Caco-2 (cell line): ENCODE measurements at regions not wholly inside any gene's neighbourhood (a gene's known extent, or its start where the extent isn't known, plus 50 kb on each side); places are given as distances from the start of the nearest gene placed in this dataset.

Experiments used
- BruUV-seq: library from RNA; stranded (reverse); fragments of 400-500 nt; replicated peaks from 2 replicates; lab custom pipeline; 2021; lab: Mats Ljungman, UMichigan
- CTCF ChIA-PET: fragments of 300-600 bp; sonication (Branson Sonifier 250); formaldehyde crosslinking; loops from one replicate; lab custom pipeline; 2022; ENCODE audit warnings: antibody characterized with exemption; lab: Charles Lee
- POLR2A ChIA-PET: fragments of 300-600 bp; sonication (Branson Sonifier 250); formaldehyde crosslinking; loops from one replicate; lab custom pipeline; 2022; ENCODE audit warnings: antibody characterized with exemption; lab: Charles Lee
- DNase-seq, 2 experiments: peaks; one replicate each; pipeline versions ENCODE4 v3.0.0 to v3.0.0-alpha.2; 2020 to 2022
- H3K27me3 ChIP-seq: replicated peaks from 2 replicates; pipeline ENCODE4 v1.6.0; 2011; ENCODE audit warnings: low read length; ENCODE audit not compliant: control insufficient read depth, insufficient read depth
- H3K36me3 ChIP-seq: 2 replicates; pipeline ENCODE4 v1.5.1; 2011; ENCODE audit warnings: low read length; ENCODE audit not compliant: control insufficient read depth, insufficient read depth
- H3K4me1 ChIP-seq: fragments of 250-450 bp; sonication (Bioruptor Pico); 2 replicates; pipeline ENCODE4 v1.5.1; 2020; ENCODE audit warnings: mild to moderate bottlenecking
- H3K4me3 ChIP-seq: 2 replicates; pipeline ENCODE4 v1.5.1; 2011; ENCODE audit warnings: low read depth, mild to moderate bottlenecking, control low read depth, low read length
- H3K9me3 ChIP-seq: fragments of 250-450 bp; sonication (Bioruptor Pico); 2 replicates; pipeline ENCODE4 v1.5.1; 2020; ENCODE audit warnings: mild to moderate bottlenecking, moderate library complexity
- H3K27ac Mint-ChIP-seq: one replicate; pipeline ENCODE4 v1.8.0; 2022; ENCODE audit warnings: mixed read lengths; ENCODE audit not compliant: unreplicated experiment
- H3K27me3 Mint-ChIP-seq: one replicate; pipeline ENCODE4 v1.8.0; 2022; ENCODE audit warnings: mixed read lengths; ENCODE audit not compliant: insufficient read depth, unreplicated experiment
- H3K36me3 Mint-ChIP-seq: one replicate; pipeline ENCODE4 v1.8.0; 2022; ENCODE audit warnings: mild to moderate bottlenecking, mixed read lengths; ENCODE audit not compliant: insufficient read depth, unreplicated experiment
- H3K4me1 Mint-ChIP-seq: one replicate; pipeline ENCODE4 v1.8.0; 2022; ENCODE audit warnings: low read depth, mixed read lengths; ENCODE audit not compliant: unreplicated experiment
- H3K4me3 Mint-ChIP-seq: one replicate; pipeline ENCODE4 v1.8.0; 2022; ENCODE audit warnings: mild to moderate bottlenecking, moderate library complexity, mixed read lengths; ENCODE audit not compliant: unreplicated experiment
- H3K9me3 Mint-ChIP-seq: one replicate; pipeline ENCODE4 v1.8.0; 2022; ENCODE audit warnings: mixed read lengths; ENCODE audit not compliant: unreplicated experiment
- intact Hi-C: fragments of 100-400 bp; cut with micrococcal nuclease; formaldehyde crosslinking; loops from one replicate; pipeline ENCODE4 v1.10.0; 2022; ENCODE audit not compliant: unreplicated experiment
- TF ChIP-seq, protein P1 (sequence below), 2 experiments: fragments of 200-600 bp in 1 of 2; IDR thresholded peaks; 1 replicate in 1 of 2; 2 replicates in 1 of 2; pipeline versions ENCODE4 v1.5.1 to v1.8.0; 2011 to 2022; ENCODE audit warnings: antibody characterized with exemption in 1 of 2, control low read depth in 1 of 2, inconsistent platforms in 1 of 2, low read depth in 1 of 2, low read length in 1 of 2, mild to moderate bottlenecking in 1 of 2, moderate library complexity in 1 of 2; ENCODE audit not compliant: insufficient read depth in 1 of 2, severe bottlenecking in 1 of 2, unreplicated experiment in 1 of 2

DNA sequence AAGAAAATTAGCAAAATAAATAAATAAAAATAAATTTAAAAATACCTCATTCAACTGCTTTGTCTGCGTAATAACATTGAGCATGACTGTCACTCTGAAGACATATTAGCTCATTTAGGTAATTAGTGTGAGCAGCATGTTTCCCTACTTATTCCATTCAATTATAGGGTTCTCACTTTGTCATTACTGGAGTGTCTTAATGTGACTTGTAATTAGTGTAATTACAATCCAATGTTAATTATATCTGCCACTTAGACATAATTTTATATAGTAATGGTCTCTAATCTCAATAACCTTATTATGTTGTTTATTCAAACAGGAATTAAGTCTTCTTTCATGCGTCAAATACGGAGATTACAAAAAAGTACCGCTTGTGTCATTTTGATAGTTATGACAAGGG, 893.9 kb upstream of the ACVR2A start:
- ChIA-PET CTCF (no interaction called here), POLR2A (no interaction called here)

DNA sequence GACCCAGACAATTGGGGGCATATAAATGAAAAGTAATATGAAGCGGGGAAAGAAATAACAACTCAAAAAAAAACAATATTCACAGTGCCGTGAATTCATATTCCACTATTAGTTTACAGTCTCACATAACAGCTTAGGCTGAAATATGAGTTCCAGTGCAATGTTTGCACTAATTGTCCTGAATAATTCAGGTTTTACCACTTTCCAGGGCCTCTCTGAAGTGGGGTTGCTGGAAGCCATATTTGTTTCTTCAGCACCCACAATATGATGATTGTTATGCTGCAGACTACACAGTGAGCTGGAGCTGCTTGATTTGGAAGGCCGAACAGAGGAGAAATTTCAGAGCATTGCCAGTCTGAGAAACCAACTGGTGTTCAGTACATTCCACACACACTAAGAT, 894.5 kb upstream of the ACVR2A start:
- no peaks in the 10 kb centered on the region for H3K9me3 Mint-ChIP-seq
- H3K27me3 ChIP-seq = no peaks in the 10 kb centered on the region
- H3K36me3 ChIP-seq = no peaks in the 10 kb centered on the region
- ChIA-PET CTCF (no interaction called here), POLR2A (no interaction called here)
- TF ChIP-seq, protein P1, sequence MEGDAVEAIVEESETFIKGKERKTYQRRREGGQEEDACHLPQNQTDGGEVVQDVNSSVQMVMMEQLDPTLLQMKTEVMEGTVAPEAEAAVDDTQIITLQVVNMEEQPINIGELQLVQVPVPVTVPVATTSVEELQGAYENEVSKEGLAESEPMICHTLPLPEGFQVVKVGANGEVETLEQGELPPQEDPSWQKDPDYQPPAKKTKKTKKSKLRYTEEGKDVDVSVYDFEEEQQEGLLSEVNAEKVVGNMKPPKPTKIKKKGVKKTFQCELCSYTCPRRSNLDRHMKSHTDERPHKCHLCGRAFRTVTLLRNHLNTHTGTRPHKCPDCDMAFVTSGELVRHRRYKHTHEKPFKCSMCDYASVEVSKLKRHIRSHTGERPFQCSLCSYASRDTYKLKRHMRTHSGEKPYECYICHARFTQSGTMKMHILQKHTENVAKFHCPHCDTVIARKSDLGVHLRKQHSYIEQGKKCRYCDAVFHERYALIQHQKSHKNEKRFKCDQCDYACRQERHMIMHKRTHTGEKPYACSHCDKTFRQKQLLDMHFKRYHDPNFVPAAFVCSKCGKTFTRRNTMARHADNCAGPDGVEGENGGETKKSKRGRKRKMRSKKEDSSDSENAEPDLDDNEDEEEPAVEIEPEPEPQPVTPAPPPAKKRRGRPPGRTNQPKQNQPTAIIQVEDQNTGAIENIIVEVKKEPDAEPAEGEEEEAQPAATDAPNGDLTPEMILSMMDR (IDR thresholded peaks at IDR 0.05; ENCODE audit: insufficient read depth in 1 of 2, low read depth in 1 of 2, low read length in 1 of 2, severe bottlenecking in 1 of 2, unreplicated experiment in 1 of 2) = no peak
- DNase-seq = no peak
- BruUV-seq = no TSS peak
- intact Hi-C loops = no loop called here
- H3K27me3 Mint-ChIP-seq = no peaks in the 10 kb centered on the region
- H3K4me1 ChIP-seq = no peaks in the 10 kb centered on the region
- no peak overlapping the region for H3K27ac Mint-ChIP-seq
- H3K4me1 Mint-ChIP-seq = no peaks in the 10 kb centered on the region
- no peak overlapping the region for H3K4me3 Mint-ChIP-seq
- H3K36me3 Mint-ChIP-seq = no peaks in the 10 kb centered on the region
- no peaks in the 10 kb centered on the region for H3K9me3 ChIP-seq
- no peak overlapping the region for H3K4me3 ChIP-seq

More for the DNA sequence above, 893.9 kb upstream of the ACVR2A start:
- H3K36me3 ChIP-seq = no peaks in the 10 kb centered on the region
- no peaks in the 10 kb centered on the region for H3K27me3 ChIP-seq
- no peak for DNase-seq
- TF ChIP-seq, protein P1 (IDR thresholded peaks at IDR 0.05; ENCODE audit: insufficient read depth in 1 of 2, low read depth in 1 of 2, low read length in 1 of 2, severe bottlenecking in 1 of 2, unreplicated experiment in 1 of 2) = no peak
- H3K27ac Mint-ChIP-seq = no peak overlapping the region
- H3K4me1 Mint-ChIP-seq = no peaks in the 10 kb centered on the region
- H3K27me3 Mint-ChIP-seq = no peaks in the 10 kb centered on the region
- peaks cover 3% of the 10 kb centered on the region for H3K9me3 Mint-ChIP-seq
- no peaks in the 10 kb centered on the region for H3K9me3 ChIP-seq
- intact Hi-C loops = no loop called here
- H3K4me3 Mint-ChIP-seq = no peak overlapping the region
- H3K4me1 ChIP-seq = no peaks in the 10 kb centered on the region
- H3K36me3 Mint-ChIP-seq = no peaks in the 10 kb centered on the region
- no peak overlapping the region for H3K4me3 ChIP-seq
- BruUV-seq = no TSS peak

DNA sequence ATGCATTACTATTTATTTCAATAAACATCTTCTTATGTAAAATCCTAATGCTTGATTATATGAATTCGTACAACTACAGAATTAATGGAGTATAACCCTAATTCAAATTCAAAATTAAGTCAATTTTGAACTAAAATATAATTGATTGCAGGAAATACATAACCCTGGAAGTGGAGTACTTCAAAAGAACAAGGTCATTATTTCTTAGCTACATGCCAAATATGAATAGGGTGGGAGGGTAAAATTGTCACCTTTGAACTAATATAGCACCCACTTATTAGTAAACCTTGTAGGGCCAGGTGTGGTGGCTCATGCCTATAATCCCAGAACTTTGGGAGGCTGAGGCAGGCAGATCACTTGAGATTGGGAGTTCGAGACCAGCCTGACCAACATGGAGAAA, 895.4 kb upstream of the ACVR2A start:
- no peak overlapping the region for H3K4me3 Mint-ChIP-seq
- no TSS peak for BruUV-seq
- Histone ChIP-seq H3K27me3 (no peaks in the 10 kb centered on the region), H3K36me3 (no peaks in the 10 kb centered on the region), H3K4me3 (no peak overlapping the region), H3K9me3 (no peaks in the 10 kb centered on the region), H3K4me1 (no peaks in the 10 kb centered on the region)
- DNase-seq = no peak
- no peaks in the 10 kb centered on the region for H3K9me3 Mint-ChIP-seq
- no peaks in the 10 kb centered on the region for H3K27me3 Mint-ChIP-seq
- intact Hi-C loops = no loop called here
- ChIA-PET POLR2A (no interaction called here), CTCF (no interaction called here)
- TF ChIP-seq, protein P1 (IDR thresholded peaks at IDR 0.05; ENCODE audit: insufficient read depth in 1 of 2, low read depth in 1 of 2, low read length in 1 of 2, severe bottlenecking in 1 of 2, unreplicated experiment in 1 of 2) = no peak
- H3K27ac Mint-ChIP-seq = no peak overlapping the region
- no peaks in the 10 kb centered on the region for H3K36me3 Mint-ChIP-seq
- no peaks in the 10 kb centered on the region for H3K4me1 Mint-ChIP-seq
